GM04503 (cell line): ENCODE measurements at regions not wholly inside any gene's neighbourhood (a gene's known extent, or its start where the extent isn't known, plus 50 kb on each side); places are given as distances from the start of the nearest gene placed in this dataset.
"Not testable (repeated sequence)": the region's sequence is repeated elsewhere in the genome, so short reads cannot be mapped to it uniquely, and the experiment has no call there.

ENCODE experiments used
- DNase-seq: peaks from one replicate; pipeline ENCODE4 v3.0.0-alpha.2; 2012; ENCODE audit warnings: low read depth

DNA sequence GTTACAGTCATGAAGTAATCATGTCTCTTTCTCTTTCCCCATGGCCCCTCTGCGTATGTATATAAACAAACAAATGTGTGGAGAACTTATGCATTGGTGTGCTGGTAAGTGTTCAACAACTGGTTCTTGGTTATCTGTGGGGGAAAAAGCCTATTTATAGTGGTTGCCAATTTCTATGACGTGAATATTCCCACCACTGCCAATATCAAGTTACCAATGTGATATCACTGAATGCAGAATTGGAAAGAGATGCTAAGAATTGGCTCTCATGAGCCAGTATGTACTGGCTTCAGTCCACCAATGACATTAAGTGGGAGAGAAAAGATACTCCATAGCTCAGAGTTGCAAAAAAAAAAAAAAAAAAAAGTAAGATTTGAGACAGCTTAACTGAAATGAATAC lies 399.7 kb downstream of the REEP3 start:
- no peak for DNase-seq

GRCh38 chr10:63921908-63922467 lies 400.8 kb downstream of the REEP3 start:
- DNase-seq: no peak

- no peak for DNase-seq
Observed at GRCh38 chr10:63922468-63923284, 401.5 kb downstream of the REEP3 start.

- DNase-seq: no peak
Observed at GRCh38 chr10:63929831-63930467, 408.7 kb downstream of the REEP3 start.

GRCh38 chr10:63930584-63930983 lies 409.4 kb downstream of the REEP3 start:
- DNase-seq: no peak

GRCh38 chr10:63935705-63936104 lies 414.5 kb downstream of the REEP3 start:
- DNase-seq: no peak

DNA sequence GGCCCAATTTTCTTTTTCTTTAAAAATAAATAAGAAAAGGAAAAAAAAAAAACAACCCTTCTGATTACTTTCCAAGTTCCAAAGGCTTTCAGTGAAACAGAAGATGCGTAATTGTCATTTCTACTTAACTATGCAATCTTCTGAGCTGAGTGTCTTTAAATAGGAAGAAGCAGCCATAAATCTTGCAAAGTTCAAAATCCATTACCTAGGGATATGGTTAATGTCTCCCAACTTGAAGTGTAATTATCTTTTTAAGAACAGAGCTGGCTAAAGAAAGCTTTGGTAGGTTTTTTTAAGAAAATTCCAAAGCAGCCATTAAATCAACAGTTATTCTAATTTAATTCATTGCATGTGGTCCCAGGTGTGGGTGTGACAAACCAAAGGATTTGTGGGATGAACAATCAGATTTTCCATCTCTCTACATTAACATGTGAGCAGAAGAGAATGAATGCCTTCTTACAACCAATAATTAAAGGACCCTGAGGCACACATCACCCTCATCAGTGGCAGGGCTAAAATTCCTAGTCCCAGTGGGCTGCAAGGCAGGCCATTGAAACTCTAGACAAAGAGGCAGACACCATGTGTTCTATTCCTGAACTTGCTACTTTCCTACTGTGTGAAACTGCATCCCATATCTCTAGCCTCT lies 419.2 kb downstream of the REEP3 start:
- no peak for DNase-seq

DNA sequence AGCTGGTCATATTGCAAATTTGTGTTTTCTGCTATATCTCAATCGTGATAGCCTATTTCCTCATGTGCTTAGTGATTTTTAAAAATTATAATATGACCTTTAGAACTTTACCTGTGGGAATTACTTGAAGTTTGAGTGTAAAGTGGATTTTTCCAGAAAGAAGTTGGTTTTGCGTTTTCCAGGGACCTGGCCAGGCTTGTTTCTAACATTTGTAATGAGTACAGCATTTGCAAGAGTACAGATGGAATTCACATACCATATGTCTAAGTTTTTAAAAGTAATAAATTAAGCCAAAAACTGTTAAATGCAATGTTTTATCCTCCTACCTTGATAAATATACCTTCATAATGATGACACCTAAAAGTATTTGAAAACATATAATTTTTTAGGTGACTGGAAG lies 443.2 kb downstream of the REEP3 start:
- DNase-seq: no peak

DNA sequence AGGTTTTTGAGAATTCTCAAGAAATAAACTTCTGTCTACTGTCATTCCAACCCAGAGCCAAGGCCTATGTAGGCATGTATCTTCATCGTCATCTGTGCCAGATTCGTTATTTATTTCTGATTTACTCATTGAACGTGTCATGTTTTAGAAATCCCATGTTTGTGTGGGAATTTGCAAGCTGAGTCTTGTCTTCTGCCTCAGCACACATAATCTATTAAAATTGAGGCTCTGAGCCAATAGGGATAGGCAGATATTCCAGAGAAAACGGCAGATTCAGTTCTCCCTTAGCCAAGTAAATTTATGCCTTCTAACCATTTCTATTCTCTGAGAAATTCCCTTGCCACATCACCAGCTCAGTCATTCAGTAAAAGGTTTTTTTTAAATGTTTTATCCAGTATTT lies 444.6 kb downstream of the REEP3 start:
- no peak for DNase-seq

DNA sequence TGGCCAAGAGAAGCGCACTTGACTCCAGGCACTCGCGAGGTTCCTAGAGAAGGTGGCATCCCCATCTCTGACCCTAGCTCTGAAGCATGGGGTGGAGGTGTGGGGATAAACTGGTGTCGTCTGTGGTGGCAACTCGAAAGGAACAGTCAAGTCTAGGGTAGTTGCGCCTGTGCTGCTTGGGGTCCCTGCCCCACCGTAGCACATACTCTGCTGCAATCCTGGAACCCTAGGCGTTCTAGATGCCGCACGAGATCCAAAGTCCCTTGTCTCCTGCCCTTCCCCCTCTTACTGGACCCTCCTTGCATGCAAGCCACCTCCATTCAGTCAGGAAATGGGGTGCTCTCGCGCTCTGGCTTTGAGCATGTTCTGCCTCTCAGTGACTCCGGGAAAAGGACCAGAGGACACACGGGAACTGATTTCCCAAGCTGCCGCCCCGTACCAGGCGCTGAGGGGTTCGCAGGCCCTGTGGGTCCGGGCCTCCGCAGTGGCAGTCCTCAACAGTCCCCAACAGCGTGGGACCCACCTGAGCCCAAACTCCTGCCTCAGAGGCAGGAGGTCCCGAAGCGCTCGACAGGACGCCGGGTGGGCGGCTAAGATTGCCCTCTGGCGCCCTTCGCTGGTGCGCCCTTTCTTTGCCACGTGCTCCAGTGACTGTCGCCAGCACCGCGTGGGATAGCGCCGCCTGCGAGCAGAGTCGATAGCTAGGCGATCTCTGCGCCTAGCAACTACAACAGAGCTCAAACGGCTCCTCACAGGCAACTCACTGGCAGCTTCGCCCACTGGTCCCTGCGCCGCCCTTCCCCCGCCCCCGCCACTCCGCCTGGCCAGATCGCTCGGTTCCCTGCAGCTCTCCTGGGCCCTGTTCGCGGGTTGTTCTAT lies 452.0 kb downstream of the REEP3 start:
- no peak for DNase-seq

GRCh38 chr10:63976538-63976937 lies 455.3 kb downstream of the REEP3 start:
- DNase-seq: no peak

GRCh38 chr10:63977329-63977923 lies 456.2 kb downstream of the REEP3 start:
- peak; percentile 4 for DNase-seq

DNA sequence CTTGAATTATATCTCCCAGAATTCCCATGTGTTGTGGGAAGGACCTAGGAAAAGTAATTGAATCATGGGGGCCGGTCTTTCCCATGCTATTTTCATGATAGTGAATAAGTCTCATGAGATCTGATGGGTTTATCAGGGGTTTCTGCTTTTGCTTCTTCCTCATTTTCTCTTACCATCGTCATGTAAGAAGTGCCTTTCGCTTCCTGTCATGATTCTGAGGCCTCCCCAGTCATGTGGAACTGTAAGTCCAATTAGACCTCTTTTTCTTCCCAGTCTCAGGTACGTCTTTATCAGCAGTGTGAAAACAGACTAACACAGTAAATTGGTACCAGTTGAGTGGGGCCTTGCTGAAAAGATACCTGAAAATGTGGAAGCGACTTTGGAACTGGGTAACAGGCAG lies 459.7 kb downstream of the REEP3 start:
- DNase-seq: not testable (repeated sequence)

DNA sequence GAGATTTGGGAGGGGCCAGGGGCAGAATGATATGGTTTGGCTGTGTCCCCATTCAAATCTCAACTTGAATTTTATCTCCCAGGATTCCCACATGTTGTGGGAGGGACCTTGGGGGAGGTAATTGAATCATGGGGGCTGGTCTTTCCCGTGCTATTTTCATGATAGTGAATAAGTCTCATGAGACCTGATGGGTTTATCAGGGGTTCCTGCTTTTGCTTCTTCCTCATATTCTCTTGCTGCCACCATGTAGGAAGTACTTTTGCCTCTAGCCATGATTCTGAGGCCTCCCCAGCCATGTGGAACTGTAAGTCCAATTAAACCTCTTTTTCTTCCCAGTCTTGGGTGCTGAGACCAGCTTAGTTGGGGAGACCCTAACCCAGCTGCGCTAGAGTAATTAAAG lies 462.9 kb downstream of the REEP3 start:
- not testable (repeated sequence) for DNase-seq

DNA sequence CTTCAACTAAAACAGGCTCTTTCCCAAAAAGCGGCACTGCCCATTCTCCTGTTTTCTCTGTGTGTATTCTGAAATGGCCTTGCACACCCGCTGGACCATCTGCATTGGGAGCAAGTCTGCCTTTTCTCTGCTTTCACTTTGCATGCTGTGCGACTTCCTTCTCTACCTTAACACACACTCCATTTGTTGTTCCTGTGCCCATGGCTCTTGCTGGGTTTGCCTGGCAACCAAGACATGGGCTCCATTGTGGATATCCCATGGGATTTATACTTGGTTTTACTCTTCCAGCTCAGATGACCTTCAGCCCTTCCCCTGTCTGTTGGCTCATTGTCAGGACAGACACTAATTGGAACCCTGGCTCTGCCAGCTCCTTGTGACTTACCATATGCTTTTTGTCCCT lies 465.3 kb downstream of the REEP3 start:
- no peak for DNase-seq

DNA sequence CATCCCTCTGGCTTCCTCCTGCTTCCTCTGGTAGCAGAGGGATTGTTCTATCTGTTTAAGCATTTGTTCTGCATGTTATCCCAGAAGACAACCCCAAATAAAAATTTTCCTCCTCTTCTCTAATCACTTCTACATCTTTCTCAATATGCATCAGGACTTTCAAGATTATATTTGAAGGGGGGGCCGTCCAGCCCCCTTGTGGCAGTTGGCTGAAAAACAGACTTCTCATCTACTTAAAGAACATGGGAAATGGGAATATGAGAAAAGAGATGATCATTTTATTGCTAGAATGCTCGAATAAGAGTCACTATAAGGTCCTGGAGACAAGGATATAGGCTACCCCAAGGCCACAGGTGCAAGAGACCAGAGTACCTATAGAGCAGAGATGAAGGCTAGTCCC lies 466.0 kb downstream of the REEP3 start:
- no peak for DNase-seq

GRCh38 chr10:63994371-63994770 lies 473.2 kb downstream of the REEP3 start:
- no peak for DNase-seq

DNA sequence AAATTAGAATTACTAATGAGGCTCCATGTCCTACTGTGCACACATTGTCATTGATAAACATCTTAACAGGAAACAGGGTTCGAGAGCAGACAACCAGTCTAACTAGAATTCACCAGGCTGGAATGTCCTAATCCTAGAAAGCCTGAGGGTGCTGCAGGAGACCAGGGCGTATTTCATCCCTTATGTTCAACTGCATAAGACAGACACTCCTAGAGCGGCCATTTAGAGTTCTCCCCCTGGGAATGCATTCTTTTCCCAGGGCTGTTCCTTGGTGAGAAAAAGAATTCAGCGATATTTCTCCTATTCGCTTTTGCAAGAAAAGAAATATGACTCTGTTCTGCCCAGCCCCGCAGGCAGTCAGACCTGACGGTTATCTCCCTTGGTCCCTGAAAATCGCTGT lies 486.0 kb downstream of the REEP3 start:
- no peak for DNase-seq

DNA sequence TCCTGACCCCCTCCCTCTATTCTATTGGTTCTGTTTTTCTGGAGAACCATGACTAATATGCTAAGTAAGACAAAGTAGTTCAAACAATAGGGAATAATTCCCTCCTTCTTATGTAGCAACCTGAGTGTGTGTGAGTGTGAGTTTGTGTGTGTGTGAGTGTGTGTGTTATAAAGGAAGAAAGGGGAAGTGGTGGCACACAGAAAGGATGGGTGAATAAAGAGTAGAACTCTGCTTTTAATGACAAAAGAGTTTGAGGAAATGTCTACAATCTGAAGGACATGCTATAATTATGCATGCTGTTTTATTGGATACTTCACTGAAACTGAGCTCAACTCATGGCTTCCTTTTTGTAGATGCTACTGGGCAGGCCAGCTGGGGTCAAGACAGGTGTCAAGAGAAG lies 489.5 kb downstream of the REEP3 start:
- no peak for DNase-seq

- no peak for DNase-seq
Observed at GRCh38 chr10:64011912-64012714, 490.9 kb downstream of the REEP3 start.

- no peak for DNase-seq
Observed at GRCh38 chr10:64014281-64014680, 493.1 kb downstream of the REEP3 start.
